ENCODE measurements at regions not wholly inside any gene's neighbourhood (a gene's known extent, or its start where the extent isn't known, plus 50 kb on each side); places are given as distances from the start of the nearest gene placed in this dataset.

DNA sequence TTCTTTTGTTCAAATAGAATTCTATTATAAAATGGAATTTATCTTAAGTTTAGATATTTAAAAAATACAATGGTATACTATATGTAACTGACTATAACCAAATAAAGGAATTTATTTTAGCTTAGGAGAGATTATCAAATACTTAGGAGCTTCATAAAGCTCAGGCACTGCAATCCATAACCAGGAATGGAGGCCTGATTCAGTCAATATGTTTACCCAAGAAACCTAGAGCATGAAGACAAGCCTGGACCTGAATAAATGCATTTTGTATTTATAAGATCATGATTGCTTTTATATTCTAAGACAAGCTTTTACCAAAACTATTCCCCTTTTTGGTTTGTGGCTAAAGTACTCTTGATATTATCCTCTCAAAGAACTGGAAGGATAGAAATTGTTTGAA lies 742.6 kb downstream of the FAT4 start:
- TF ChIP-seq, protein P1, sequence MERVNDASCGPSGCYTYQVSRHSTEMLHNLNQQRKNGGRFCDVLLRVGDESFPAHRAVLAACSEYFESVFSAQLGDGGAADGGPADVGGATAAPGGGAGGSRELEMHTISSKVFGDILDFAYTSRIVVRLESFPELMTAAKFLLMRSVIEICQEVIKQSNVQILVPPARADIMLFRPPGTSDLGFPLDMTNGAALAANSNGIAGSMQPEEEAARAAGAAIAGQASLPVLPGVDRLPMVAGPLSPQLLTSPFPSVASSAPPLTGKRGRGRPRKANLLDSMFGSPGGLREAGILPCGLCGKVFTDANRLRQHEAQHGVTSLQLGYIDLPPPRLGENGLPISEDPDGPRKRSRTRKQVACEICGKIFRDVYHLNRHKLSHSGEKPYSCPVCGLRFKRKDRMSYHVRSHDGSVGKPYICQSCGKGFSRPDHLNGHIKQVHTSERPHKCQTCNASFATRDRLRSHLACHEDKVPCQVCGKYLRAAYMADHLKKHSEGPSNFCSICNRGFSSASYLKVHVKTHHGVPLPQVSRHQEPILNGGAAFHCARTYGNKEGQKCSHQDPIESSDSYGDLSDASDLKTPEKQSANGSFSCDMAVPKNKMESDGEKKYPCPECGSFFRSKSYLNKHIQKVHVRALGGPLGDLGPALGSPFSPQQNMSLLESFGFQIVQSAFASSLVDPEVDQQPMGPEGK (CRISPR knock-in tag; IDR thresholded peaks at IDR 0.05; ENCODE audit: borderline replicate concordance): no peak
- TF ChIP-seq ZNF8 (CRISPR knock-in tag; IDR thresholded peaks at IDR 0.05) (no peak), PPARA (CRISPR knock-in tag; IDR thresholded peaks at IDR 0.05; ENCODE audit: borderline replicate concordance) (no peak)
